Epithelial cell of esophagus (primary cell): ENCODE measurements at regions not wholly inside any gene's neighbourhood (a gene's known extent, or its start where the extent isn't known, plus 50 kb on each side); places are given as distances from the start of the nearest gene placed in this dataset.
"Not testable (repeated sequence)": the region's sequence is repeated elsewhere in the genome, so short reads cannot be mapped to it uniquely, and the experiment has no call there.

Source experiments
- DNase-seq: peaks from one replicate; pipeline ENCODE4 v3.0.0; 2010; ENCODE audit warnings: low read depth
- H3K4me3 ChIP-seq: 2 replicates; pipeline ENCODE4 v1.5.1; 2011; ENCODE audit warnings: mild to moderate bottlenecking, low read length, control low read depth
- TF ChIP-seq, protein P1 (sequence below): IDR thresholded peaks from 2 replicates; pipeline ENCODE4 v1.5.1; 2011; ENCODE audit warnings: low read depth, mild to moderate bottlenecking, low read length, control low read depth, inconsistent platforms; ENCODE audit not compliant: insufficient read depth; ENCODE audit errors: missing control alignments

DNA sequence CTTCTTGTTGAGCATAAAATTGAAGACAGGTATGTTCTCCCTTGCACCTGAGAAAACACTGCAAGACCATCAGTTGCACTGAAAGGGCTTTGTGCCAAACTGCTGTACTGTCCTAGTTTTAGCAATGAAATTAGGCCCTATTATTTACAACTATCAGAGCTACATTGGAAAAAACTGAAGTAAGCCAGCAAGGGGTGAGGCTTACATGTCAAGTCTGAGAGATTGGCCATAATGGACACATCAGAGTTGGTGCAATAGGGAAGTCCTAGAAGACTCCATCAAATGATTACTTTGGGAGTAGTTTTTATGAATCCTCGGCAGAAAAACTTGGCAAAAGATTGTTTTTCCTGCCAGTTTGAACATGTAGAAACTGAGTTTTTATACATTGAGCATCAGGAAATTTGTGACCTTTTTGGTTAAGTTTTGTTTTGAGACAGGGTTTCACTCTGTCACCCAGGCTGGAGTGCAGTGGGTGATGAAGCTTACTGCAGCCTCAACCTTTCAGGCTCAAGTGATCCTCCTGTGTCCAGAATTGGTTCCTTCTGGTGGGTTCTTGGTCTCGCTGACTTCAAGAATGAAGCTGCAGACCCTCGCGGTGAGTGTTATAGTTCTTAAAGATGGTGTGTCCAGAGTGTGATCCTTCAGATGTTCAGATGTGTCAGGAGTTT lies 160.1 kb upstream of the BANK1 start:
- no peak for DNase-seq
- TF ChIP-seq, protein P1, sequence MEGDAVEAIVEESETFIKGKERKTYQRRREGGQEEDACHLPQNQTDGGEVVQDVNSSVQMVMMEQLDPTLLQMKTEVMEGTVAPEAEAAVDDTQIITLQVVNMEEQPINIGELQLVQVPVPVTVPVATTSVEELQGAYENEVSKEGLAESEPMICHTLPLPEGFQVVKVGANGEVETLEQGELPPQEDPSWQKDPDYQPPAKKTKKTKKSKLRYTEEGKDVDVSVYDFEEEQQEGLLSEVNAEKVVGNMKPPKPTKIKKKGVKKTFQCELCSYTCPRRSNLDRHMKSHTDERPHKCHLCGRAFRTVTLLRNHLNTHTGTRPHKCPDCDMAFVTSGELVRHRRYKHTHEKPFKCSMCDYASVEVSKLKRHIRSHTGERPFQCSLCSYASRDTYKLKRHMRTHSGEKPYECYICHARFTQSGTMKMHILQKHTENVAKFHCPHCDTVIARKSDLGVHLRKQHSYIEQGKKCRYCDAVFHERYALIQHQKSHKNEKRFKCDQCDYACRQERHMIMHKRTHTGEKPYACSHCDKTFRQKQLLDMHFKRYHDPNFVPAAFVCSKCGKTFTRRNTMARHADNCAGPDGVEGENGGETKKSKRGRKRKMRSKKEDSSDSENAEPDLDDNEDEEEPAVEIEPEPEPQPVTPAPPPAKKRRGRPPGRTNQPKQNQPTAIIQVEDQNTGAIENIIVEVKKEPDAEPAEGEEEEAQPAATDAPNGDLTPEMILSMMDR, result no peak
- H3K4me3 ChIP-seq, result no peak overlapping the region

DNA sequence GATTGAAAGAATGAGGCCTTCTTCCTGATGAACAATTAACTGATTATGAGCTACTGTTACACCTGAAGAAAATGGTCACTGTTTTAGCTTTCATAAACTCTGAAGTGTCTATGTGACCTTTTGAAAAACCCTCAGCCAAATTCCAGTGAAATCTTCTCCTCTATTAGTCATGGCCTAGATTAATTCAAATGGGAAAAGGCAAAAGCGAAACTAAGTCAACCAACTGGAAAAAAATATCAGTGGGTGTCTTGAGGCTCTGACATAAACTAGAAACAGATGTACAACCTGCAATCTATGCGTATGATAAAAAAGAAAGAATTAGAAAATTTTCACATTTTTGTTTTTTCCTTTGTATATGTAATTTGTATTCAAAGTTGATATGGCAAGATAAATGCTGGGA lies 169.4 kb upstream of the BANK1 start:
- TF ChIP-seq, protein P1, result no peak
- no peak for DNase-seq
- no peak overlapping the region for H3K4me3 ChIP-seq

DNA sequence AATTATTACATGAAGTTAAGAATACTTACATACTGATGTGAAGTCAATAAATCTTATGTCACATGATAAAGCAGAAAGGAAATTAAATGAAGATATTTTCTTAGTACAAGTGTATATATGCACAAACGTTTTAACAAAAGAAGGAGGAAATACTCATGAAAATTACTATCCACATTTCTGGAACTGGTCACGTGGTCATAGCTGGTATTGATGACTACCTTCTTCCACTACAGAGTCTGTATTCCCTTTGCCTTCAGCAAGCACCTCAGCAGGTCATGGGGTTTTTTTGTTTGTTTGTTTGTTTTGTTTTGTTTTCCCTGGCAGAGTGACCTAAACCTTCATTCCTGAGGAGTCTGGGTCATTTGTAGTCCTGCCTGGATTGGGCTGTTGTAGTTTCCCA lies 174.9 kb upstream of the BANK1 start:
- DNase-seq, result no peak
- TF ChIP-seq, protein P1, result no peak
- H3K4me3 ChIP-seq, result no peak overlapping the region

DNA sequence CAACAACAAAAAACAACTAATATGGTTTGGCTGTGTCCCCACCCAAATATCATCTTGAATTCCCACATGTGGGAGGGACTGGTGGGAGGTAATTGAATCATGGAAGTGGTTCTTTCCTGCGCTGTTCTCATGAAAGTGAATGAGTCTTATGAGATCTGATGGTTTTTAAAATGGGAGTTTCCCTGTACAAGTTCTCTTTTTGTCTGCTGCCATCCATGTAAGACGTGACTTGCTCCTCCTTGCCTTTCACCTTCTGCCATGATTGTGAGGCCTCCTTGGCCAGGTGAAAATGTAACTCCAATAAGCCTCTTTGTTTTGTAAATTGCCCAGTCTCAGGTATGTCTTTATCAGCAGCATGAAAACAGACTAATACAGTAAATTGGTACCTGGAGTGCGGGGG lies 183.5 kb upstream of the BANK1 start:
- not testable (repeated sequence) for DNase-seq

DNA sequence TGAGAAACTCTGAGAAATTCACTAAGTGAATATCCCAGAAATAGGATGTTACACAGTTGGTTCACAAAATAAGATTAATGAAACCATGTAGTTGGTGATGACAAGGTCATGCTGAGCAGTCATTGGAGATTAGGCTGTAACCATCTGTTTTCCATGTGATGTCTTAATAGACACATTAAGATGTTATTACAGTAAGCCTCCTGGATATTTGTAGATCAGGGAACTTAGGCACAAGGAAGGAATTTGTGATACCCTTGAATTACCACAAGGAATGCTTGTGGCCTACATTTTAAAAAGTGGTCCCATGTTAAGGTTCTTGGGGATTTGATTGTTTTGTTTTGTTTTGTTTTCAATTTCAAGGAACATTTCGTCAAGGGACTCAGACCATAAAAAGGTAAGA lies 185.6 kb upstream of the BANK1 start:
- no peak overlapping the region for H3K4me3 ChIP-seq
- TF ChIP-seq, protein P1, result no peak
- DNase-seq, result no peak

More for the DNA sequence above, 183.5 kb upstream of the BANK1 start:
- not testable (repeated sequence) for H3K4me3 ChIP-seq

DNA sequence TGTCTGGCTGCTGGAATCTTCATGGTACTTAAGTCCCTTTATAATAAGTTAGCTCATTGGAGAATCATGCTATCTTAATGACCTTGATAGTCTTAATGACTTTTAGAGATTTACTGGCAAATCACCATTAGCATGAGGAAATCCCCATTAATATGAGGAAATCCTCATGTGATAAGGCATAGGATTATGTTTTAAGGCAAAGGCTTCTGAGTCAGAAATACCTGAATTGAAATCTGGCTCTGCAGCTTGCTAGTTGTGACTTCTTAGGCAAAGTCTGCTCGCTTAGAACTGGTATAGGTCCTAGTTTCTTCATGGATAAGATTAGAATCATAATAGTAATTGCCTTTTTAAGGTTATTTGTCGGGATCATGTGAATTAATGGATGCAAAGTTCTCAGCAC lies 190.2 kb upstream of the BANK1 start:
- TF ChIP-seq, protein P1, result no peak
- DNase-seq, result peak; percentile 86
- no peak overlapping the region for H3K4me3 ChIP-seq

DNA sequence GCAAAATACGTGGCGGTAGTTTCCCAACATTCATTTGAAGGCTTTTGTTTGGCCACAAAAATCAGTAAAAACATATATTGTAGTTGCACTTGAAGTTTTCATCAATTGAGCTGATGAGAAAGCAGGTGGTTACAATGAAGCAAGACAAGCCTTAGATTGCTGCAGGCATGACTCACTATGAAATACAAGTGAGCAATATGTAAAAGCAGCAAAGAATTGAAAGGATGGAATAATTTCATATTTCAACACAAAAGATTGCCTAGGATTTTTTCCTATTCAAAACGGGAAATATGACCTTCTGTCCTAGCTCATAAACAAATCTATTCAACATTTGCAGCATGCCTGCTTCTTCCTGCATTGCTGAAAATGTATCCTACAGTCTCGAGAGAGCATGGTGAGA lies 190.9 kb upstream of the BANK1 start:
- TF ChIP-seq, protein P1, result no peak
- peak; percentile 91 for DNase-seq
- H3K4me3 ChIP-seq, result no peak overlapping the region
